ENCODE measurements at regions not wholly inside any gene's neighbourhood (a gene's known extent, or its start where the extent isn't known, plus 50 kb on each side); places are given as distances from the start of the nearest gene placed in this dataset.

DNA sequence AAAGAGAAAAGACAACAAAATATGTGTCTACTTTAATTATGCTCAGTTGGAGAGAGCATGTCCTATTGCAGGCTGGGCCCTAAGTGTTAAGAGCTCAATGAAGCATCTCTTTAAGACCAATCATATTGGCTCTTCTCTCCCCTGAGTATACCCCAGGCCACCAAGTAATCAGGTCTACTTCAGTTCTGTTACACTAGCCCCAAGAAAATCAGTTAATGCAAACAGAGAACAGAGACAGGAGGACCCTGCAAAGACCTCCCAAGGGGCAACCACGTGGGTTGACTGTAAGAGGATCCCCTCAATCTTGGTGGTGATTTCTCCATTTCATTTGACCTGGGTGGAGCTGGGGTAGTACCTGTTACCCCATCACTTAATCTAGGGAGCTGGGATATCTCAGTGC is 451.0 kb upstream of the ZNF507 start:
- H2AFZ ChIP-seq (ENCODE audit: control insufficient read depth, low read length) = no peak overlapping the region
- no peak overlapping the region for H3K4me2 ChIP-seq (ENCODE audit: control insufficient read depth, extremely low read depth, insufficient read depth, low read depth, low read length)
- no peak overlapping the region for H3K4me3 ChIP-seq (ENCODE audit: control insufficient read depth in 2 of 3, extremely low read depth in 1 of 3, insufficient read depth in 2 of 3, low read depth in 1 of 3, low read length in 3 of 3)
- no peak for FAIRE-seq
- H4K20me1 ChIP-seq (ENCODE audit: control insufficient read depth, extremely low read depth, insufficient read depth, low read length) = no peaks in the 10 kb centered on the region
- peaks cover 3% of the 10 kb centered on the region for H3K9me3 ChIP-seq (ENCODE audit: control insufficient read depth, low read depth, low read length)
- H3K27ac ChIP-seq (ENCODE audit: control insufficient read depth, insufficient read depth, low read length) = no peak overlapping the region
- dilution Hi-C loops (cut with MboI; ENCODE audit: extremely low pct_ligation_motif_present, low sequenced_read_pairs) = no loop called here
- H3K79me2 ChIP-seq (ENCODE audit: control insufficient read depth, insufficient read depth, low read length) = no peaks in the 10 kb centered on the region
- no peak for DNase-seq (ENCODE audit: low read depth, low spot score)
- no peaks in the 10 kb centered on the region for H3K9me1 ChIP-seq (ENCODE audit: control insufficient read depth, extremely low read depth, insufficient read depth, low read length)
- no peak for TF ChIP-seq EZH2 (IDR thresholded peaks at IDR 0.05; ENCODE audit: low read length)
- TF ChIP-seq, protein P1, sequence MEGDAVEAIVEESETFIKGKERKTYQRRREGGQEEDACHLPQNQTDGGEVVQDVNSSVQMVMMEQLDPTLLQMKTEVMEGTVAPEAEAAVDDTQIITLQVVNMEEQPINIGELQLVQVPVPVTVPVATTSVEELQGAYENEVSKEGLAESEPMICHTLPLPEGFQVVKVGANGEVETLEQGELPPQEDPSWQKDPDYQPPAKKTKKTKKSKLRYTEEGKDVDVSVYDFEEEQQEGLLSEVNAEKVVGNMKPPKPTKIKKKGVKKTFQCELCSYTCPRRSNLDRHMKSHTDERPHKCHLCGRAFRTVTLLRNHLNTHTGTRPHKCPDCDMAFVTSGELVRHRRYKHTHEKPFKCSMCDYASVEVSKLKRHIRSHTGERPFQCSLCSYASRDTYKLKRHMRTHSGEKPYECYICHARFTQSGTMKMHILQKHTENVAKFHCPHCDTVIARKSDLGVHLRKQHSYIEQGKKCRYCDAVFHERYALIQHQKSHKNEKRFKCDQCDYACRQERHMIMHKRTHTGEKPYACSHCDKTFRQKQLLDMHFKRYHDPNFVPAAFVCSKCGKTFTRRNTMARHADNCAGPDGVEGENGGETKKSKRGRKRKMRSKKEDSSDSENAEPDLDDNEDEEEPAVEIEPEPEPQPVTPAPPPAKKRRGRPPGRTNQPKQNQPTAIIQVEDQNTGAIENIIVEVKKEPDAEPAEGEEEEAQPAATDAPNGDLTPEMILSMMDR (optimal IDR thresholded peaks at IDR 0.05 in 1 of 3, IDR thresholded peaks at IDR 0.05 in 1 of 3, conservative IDR thresholded peaks at IDR 0.05 in 1 of 3; ENCODE audit: extremely low read depth in 1 of 3, insufficient read depth in 2 of 3, low read length in 3 of 3) = no peak
- H3K4me1 ChIP-seq (ENCODE audit: control insufficient read depth, extremely low read depth, insufficient read depth, low read length) = no peaks in the 10 kb centered on the region
- H3K9ac ChIP-seq (ENCODE audit: control insufficient read depth, extremely low read depth, insufficient read depth, low read length) = no peak overlapping the region
- H3K27me3 ChIP-seq (ENCODE audit: control insufficient read depth, extremely low read depth, insufficient read depth, low read length) = no peaks in the 10 kb centered on the region
- no peaks in the 10 kb centered on the region for H3K36me3 ChIP-seq (ENCODE audit: control insufficient read depth in 2 of 2, extremely low read depth in 1 of 2, insufficient read depth in 2 of 2, low read length in 2 of 2)

DNA sequence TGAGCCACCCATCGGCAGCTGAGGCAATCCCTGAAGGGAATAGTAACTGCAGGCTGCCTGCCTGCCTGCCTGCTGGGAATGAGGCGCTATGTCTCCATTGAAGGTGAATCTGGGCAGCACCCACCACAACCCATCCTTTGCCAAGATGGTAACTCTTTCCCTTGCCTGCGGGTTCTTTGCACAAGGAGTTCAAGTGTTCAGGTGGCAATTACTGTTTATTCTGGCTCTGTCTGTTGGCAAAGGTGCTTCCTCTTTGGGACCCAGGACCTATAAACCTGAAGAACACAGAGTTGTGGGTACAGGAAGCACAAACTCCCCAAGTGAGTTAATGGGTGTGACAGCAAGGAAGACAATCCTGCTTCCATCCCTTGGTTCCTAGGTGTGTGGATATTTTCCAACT is 448.1 kb upstream of the ZNF507 start:
- Histone ChIP-seq H3K79me2 (ENCODE audit: control insufficient read depth, insufficient read depth, low read length) (no peaks in the 10 kb centered on the region), H3K27me3 (ENCODE audit: control insufficient read depth, extremely low read depth, insufficient read depth, low read length) (no peaks in the 10 kb centered on the region), H2AFZ (ENCODE audit: control insufficient read depth, low read length) (no peak overlapping the region), H3K4me1 (ENCODE audit: control insufficient read depth, extremely low read depth, insufficient read depth, low read length) (no peaks in the 10 kb centered on the region), H3K9me1 (ENCODE audit: control insufficient read depth, extremely low read depth, insufficient read depth, low read length) (no peaks in the 10 kb centered on the region), H3K4me3 (ENCODE audit: control insufficient read depth in 2 of 3, extremely low read depth in 1 of 3, insufficient read depth in 2 of 3, low read depth in 1 of 3, low read length in 3 of 3) (no peak overlapping the region), H3K27ac (ENCODE audit: control insufficient read depth, insufficient read depth, low read length) (no peak overlapping the region), H3K9ac (ENCODE audit: control insufficient read depth, extremely low read depth, insufficient read depth, low read length) (no peak overlapping the region), H3K4me2 (ENCODE audit: control insufficient read depth, extremely low read depth, insufficient read depth, low read depth, low read length) (no peak overlapping the region), H3K36me3 (ENCODE audit: control insufficient read depth in 2 of 2, extremely low read depth in 1 of 2, insufficient read depth in 2 of 2, low read length in 2 of 2) (no peaks in the 10 kb centered on the region), H4K20me1 (ENCODE audit: control insufficient read depth, extremely low read depth, insufficient read depth, low read length) (no peaks in the 10 kb centered on the region), H3K9me3 (ENCODE audit: control insufficient read depth, low read depth, low read length) (peaks cover 1% of the 10 kb centered on the region)
- dilution Hi-C loops (cut with MboI; ENCODE audit: extremely low pct_ligation_motif_present, low sequenced_read_pairs) = no loop called here
- FAIRE-seq = no peak
- TF ChIP-seq, protein P1 (optimal IDR thresholded peaks at IDR 0.05 in 1 of 3, IDR thresholded peaks at IDR 0.05 in 1 of 3, conservative IDR thresholded peaks at IDR 0.05 in 1 of 3; ENCODE audit: extremely low read depth in 1 of 3, insufficient read depth in 2 of 3, low read length in 3 of 3) = no peak
- no peak for TF ChIP-seq EZH2 (IDR thresholded peaks at IDR 0.05; ENCODE audit: low read length)
- no peak for DNase-seq (ENCODE audit: low read depth, low spot score)

Measured in keratinocyte (primary cell).